Stimulated activated naive B cell treated with anti-CD40 and anti-IgM and Interleukin-4, amounts not matched to agents 10 μg/mL and 1 μg/mL and 100 μg/mL, for 72 hours (primary cell): ENCODE measurements at regions not wholly inside any gene's neighbourhood (a gene's known extent, or its start where the extent isn't known, plus 50 kb on each side); places are given as distances from the start of the nearest gene placed in this dataset.
A peak's percentile ranks its signal among the peaks of the same experiment; 100 is the strongest.

Source experiments
- ATAC-seq, 2 donors: fragments of 150-1000 bp; cut with Tn5 transposase; replicated peaks; 2 replicates each; pipeline ENCODE4 v1.10.0; 2021; ENCODE audit warnings: moderate library complexity in 1 of 2
- DNase-seq: peaks from one replicate; pipeline ENCODE4 v3.0.0; 2021
- H3K27ac Mint-ChIP-seq: one replicate; pipeline ENCODE4 v1.8.0; 2022; ENCODE audit warnings: mild to moderate bottlenecking, mixed read lengths
- H3K27me3 Mint-ChIP-seq, 2 donors: one replicate each; pipeline ENCODE4 v1.8.0; 2022; ENCODE audit warnings: mixed read lengths in 2 of 2
- H3K36me3 Mint-ChIP-seq, 2 donors: one replicate each; pipeline ENCODE4 v1.8.0; 2022; ENCODE audit warnings: mixed read lengths in 2 of 2, mild to moderate bottlenecking in 1 of 2
- H3K4me1 Mint-ChIP-seq, 2 donors: one replicate each; pipeline ENCODE4 v1.8.0; 2022; ENCODE audit warnings: mixed read lengths in 2 of 2, mild to moderate bottlenecking in 1 of 2
- H3K4me3 Mint-ChIP-seq, 2 donors: one replicate each; pipeline ENCODE4 v1.8.0; 2022; ENCODE audit warnings: mild to moderate bottlenecking in 2 of 2, mixed read lengths in 2 of 2, moderate library complexity in 1 of 2
- H3K9me3 Mint-ChIP-seq, 2 donors: one replicate each; pipeline ENCODE4 v1.8.0; 2022; ENCODE audit warnings: mixed read lengths in 2 of 2, mild to moderate bottlenecking in 1 of 2

GRCh38 chr2:9105601-9106337 is 100.8 kb upstream of the ASAP2 start:
- DNase-seq: no peak
- Mint-ChIP-seq H3K9me3 (no peaks in the 10 kb centered on the region), H3K27ac (no peak overlapping the region), H3K4me3 (no peak overlapping the region), H3K36me3 (no peaks in the 10 kb centered on the region), H3K27me3 (peaks cover 0 to 4% of the 10 kb centered on the region in 2 donors), H3K4me1 (peaks cover 2 to 4% of the 10 kb centered on the region in 2 donors)
- no peak for ATAC-seq

GRCh38 chr2:9103663-9104277 is 100.3 kb upstream of the MBOAT2 start:
- H3K9me3 Mint-ChIP-seq: no peaks in the 10 kb centered on the region
- no peak overlapping the region for H3K4me3 Mint-ChIP-seq
- H3K36me3 Mint-ChIP-seq: no peaks in the 10 kb centered on the region
- H3K27me3 Mint-ChIP-seq: peaks cover 0 to 4% of the 10 kb centered on the region in 2 donors
- peaks cover 10 to 19% of the 10 kb centered on the region in 2 donors for H3K4me1 Mint-ChIP-seq
- DNase-seq (no peak), ATAC-seq (no peak)
- no peak overlapping the region for H3K27ac Mint-ChIP-seq

- Mint-ChIP-seq H3K4me3 (no peak overlapping the region), H3K9me3 (no peaks in the 10 kb centered on the region), H3K4me1 (peaks cover 10 to 26% of the 10 kb centered on the region in 2 donors), H3K27ac (peak overlapping the region; percentile 32), H3K36me3 (no peaks in the 10 kb centered on the region), H3K27me3 (peaks cover 0 to 4% of the 10 kb centered on the region in 2 donors)
- DNase-seq (no peak), ATAC-seq (no peak)
These were observed 99.6 kb upstream of the MBOAT2 start for GRCh38 chr2:9102861-9103662.

GRCh38 chr2:9101763-9102425 is 98.4 kb upstream of the MBOAT2 start:
- Mint-ChIP-seq H3K4me1 (peaks cover 15 to 37% of the 10 kb centered on the region in 2 donors), H3K4me3 (no peak overlapping the region), H3K27ac (no peak overlapping the region), H3K27me3 (peaks cover 0 to 4% of the 10 kb centered on the region in 2 donors), H3K9me3 (no peaks in the 10 kb centered on the region), H3K36me3 (peaks cover 0 to 2% of the 10 kb centered on the region in 2 donors)
- no peak for DNase-seq
- no peak for ATAC-seq

GRCh38 chr2:9100080-9100876 is 96.8 kb upstream of the MBOAT2 start:
- H3K4me1 Mint-ChIP-seq: peaks cover 17 to 46% of the 10 kb centered on the region in 2 donors
- ATAC-seq (peak; percentile 35 to 72), DNase-seq (no peak)
- no peaks in the 10 kb centered on the region for H3K9me3 Mint-ChIP-seq
- peaks cover 0 to 2% of the 10 kb centered on the region in 2 donors for H3K36me3 Mint-ChIP-seq
- peaks cover 12 to 15% of the 10 kb centered on the region in 2 donors for H3K27me3 Mint-ChIP-seq
- H3K4me3 Mint-ChIP-seq: no peak overlapping the region
- no peak overlapping the region for H3K27ac Mint-ChIP-seq

- peaks cover 16 to 20% of the 10 kb centered on the region in 2 donors for H3K27me3 Mint-ChIP-seq
- H3K4me1 Mint-ChIP-seq: peaks cover 18 to 46% of the 10 kb centered on the region in 2 donors
- peaks cover 0 to 2% of the 10 kb centered on the region in 2 donors for H3K36me3 Mint-ChIP-seq
- H3K9me3 Mint-ChIP-seq: no peaks in the 10 kb centered on the region
- peak; percentile 84 to 90 for ATAC-seq
- peak; percentile 46 for DNase-seq
- H3K27ac Mint-ChIP-seq: peak overlapping the region; percentile 52
- no peak overlapping the region for H3K4me3 Mint-ChIP-seq
These were observed 95.9 kb upstream of the MBOAT2 start for GRCh38 chr2:9099341-9099751.

- Mint-ChIP-seq H3K27me3 (peaks cover 30 to 33% of the 10 kb centered on the region in 2 donors), H3K4me1 (peaks cover 29 to 58% of the 10 kb centered on the region in 2 donors), H3K9me3 (no peaks in the 10 kb centered on the region), H3K27ac (peak overlapping the region; percentile 56), H3K4me3 (peak overlapping the region in 1 of 2 donors; percentile 26), H3K36me3 (peaks cover 0 to 2% of the 10 kb centered on the region in 2 donors)
- DNase-seq (no peak), ATAC-seq (no peak)
These were observed 94.4 kb upstream of the MBOAT2 start for GRCh38 chr2:9097892-9098291.

GRCh38 chr2:9097239-9097638 is 93.8 kb upstream of the MBOAT2 start:
- Mint-ChIP-seq H3K27me3 (peaks cover 30 to 33% of the 10 kb centered on the region in 2 donors), H3K4me3 (no peak overlapping the region)

GRCh38 chr2:9096761-9097160 is 93.3 kb upstream of the MBOAT2 start:
- Mint-ChIP-seq H3K4me1 (peaks cover 36 to 67% of the 10 kb centered on the region in 2 donors), H3K4me3 (no peak overlapping the region), H3K36me3 (peaks cover 0 to 2% of the 10 kb centered on the region in 2 donors), H3K27ac (no peak overlapping the region), H3K9me3 (no peaks in the 10 kb centered on the region), H3K27me3 (peaks cover 30 to 33% of the 10 kb centered on the region in 2 donors)
- DNase-seq (no peak), ATAC-seq (no peak)

More at GRCh38 chr2:9097239-9097638, 93.8 kb upstream of the MBOAT2 start:
- no peaks in the 10 kb centered on the region for H3K9me3 Mint-ChIP-seq
- ATAC-seq (no peak), DNase-seq (no peak)
- H3K36me3 Mint-ChIP-seq: peaks cover 0 to 2% of the 10 kb centered on the region in 2 donors
- H3K27ac Mint-ChIP-seq: no peak overlapping the region
- peaks cover 34 to 63% of the 10 kb centered on the region in 2 donors for H3K4me1 Mint-ChIP-seq

- peak overlapping the region; percentile 67 for H3K27ac Mint-ChIP-seq
- H3K4me1 Mint-ChIP-seq: peaks cover 36 to 62% of the 10 kb centered on the region in 2 donors
- peaks cover 0 to 2% of the 10 kb centered on the region in 2 donors for H3K36me3 Mint-ChIP-seq
- peaks cover 30 to 33% of the 10 kb centered on the region in 2 donors for H3K27me3 Mint-ChIP-seq
- DNase-seq (no peak), ATAC-seq (no peak)
- H3K4me3 Mint-ChIP-seq: peak overlapping the region; percentile 48 to 53
- H3K9me3 Mint-ChIP-seq: no peaks in the 10 kb centered on the region
These were observed 92.2 kb upstream of the MBOAT2 start for GRCh38 chr2:9095690-9096089.

- H3K36me3 Mint-ChIP-seq: peaks cover 0 to 2% of the 10 kb centered on the region in 2 donors
- H3K9me3 Mint-ChIP-seq: no peaks in the 10 kb centered on the region
- DNase-seq: no peak
- H3K4me1 Mint-ChIP-seq: peaks cover 33 to 58% of the 10 kb centered on the region in 2 donors
- no peak overlapping the region for H3K27ac Mint-ChIP-seq
- peak overlapping the region in 1 of 2 donors; percentile 53 for H3K4me3 Mint-ChIP-seq
- no peak for ATAC-seq
- peaks cover 30 to 33% of the 10 kb centered on the region in 2 donors for H3K27me3 Mint-ChIP-seq
These were observed 91.7 kb upstream of the MBOAT2 start for GRCh38 chr2:9095226-9095625.

GRCh38 chr2:9094117-9094516 is 90.6 kb upstream of the MBOAT2 start:
- Mint-ChIP-seq H3K4me1 (peaks cover 30 to 51% of the 10 kb centered on the region in 2 donors), H3K4me3 (no peak overlapping the region), H3K27ac (no peak overlapping the region), H3K36me3 (peaks cover 0 to 2% of the 10 kb centered on the region in 2 donors), H3K27me3 (peaks cover 30 to 33% of the 10 kb centered on the region in 2 donors), H3K9me3 (no peaks in the 10 kb centered on the region)
- ATAC-seq: no peak
- DNase-seq: no peak

GRCh38 chr2:9093324-9093723 is 89.8 kb upstream of the MBOAT2 start:
- no peak for ATAC-seq
- Mint-ChIP-seq H3K36me3 (peaks cover 0 to 2% of the 10 kb centered on the region in 2 donors), H3K9me3 (no peaks in the 10 kb centered on the region), H3K27ac (no peak overlapping the region), H3K4me3 (no peak overlapping the region), H3K4me1 (peaks cover 28 to 43% of the 10 kb centered on the region in 2 donors), H3K27me3 (peaks cover 30 to 33% of the 10 kb centered on the region in 2 donors)
- DNase-seq: no peak
